ENCODE measurements at regions not wholly inside any gene's neighbourhood (a gene's known extent, or its start where the extent isn't known, plus 50 kb on each side); places are given as distances from the start of the nearest gene placed in this dataset.

GRCh38 chr18:61697306-61697909 lies 195.4 kb downstream of the RNF152 start:
- TF ChIP-seq, protein P1, sequence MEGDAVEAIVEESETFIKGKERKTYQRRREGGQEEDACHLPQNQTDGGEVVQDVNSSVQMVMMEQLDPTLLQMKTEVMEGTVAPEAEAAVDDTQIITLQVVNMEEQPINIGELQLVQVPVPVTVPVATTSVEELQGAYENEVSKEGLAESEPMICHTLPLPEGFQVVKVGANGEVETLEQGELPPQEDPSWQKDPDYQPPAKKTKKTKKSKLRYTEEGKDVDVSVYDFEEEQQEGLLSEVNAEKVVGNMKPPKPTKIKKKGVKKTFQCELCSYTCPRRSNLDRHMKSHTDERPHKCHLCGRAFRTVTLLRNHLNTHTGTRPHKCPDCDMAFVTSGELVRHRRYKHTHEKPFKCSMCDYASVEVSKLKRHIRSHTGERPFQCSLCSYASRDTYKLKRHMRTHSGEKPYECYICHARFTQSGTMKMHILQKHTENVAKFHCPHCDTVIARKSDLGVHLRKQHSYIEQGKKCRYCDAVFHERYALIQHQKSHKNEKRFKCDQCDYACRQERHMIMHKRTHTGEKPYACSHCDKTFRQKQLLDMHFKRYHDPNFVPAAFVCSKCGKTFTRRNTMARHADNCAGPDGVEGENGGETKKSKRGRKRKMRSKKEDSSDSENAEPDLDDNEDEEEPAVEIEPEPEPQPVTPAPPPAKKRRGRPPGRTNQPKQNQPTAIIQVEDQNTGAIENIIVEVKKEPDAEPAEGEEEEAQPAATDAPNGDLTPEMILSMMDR (conservative IDR thresholded peaks at IDR 0.05): no peak
- no peak for TF ChIP-seq ZFX (IDR thresholded peaks at IDR 0.05)

Data from C4-2B (cell line).